Fibroblast of pulmonary artery (primary cell): ENCODE measurements at regions not wholly inside any gene's neighbourhood (a gene's known extent, or its start where the extent isn't known, plus 50 kb on each side); places are given as distances from the start of the nearest gene placed in this dataset.

Experiments used
- DNase-seq: peaks from one replicate; pipeline ENCODE4 v3.0.0-alpha.2; 2010; ENCODE audit warnings: low read depth
- H3K4me3 ChIP-seq: replicated peaks from 2 replicates; pipeline ENCODE4 v1.5.1; 2011; ENCODE audit warnings: low read depth, mild to moderate bottlenecking, control low read depth, low read length, moderate library complexity
- CTCF ChIP-seq: IDR thresholded peaks from 2 replicates; pipeline ENCODE4 v1.5.1; 2011; ENCODE audit warnings: mild to moderate bottlenecking, control low read depth, low read length, inconsistent platforms; ENCODE audit errors: missing control alignments

- no peak overlapping the region for H3K4me3 ChIP-seq
- no peak for DNase-seq
- TF ChIP-seq CTCF: no peak
Measured at GRCh38 chrX:155694649-155695048, 81.9 kb upstream of the TMLHE start.

- no peak for TF ChIP-seq CTCF
- DNase-seq: no peak
- H3K4me3 ChIP-seq: no peak overlapping the region
Measured at GRCh38 chrX:155682834-155683233, 70.1 kb upstream of the TMLHE start.

- no peak for TF ChIP-seq CTCF
- DNase-seq: no peak
- H3K4me3 ChIP-seq: no peak overlapping the region
Measured at GRCh38 chrX:155679715-155680114, 67.0 kb upstream of the TMLHE start.

- no peak for DNase-seq
- TF ChIP-seq CTCF: no peak
Measured at GRCh38 chrX:155673338-155673737, 60.6 kb upstream of the TMLHE start.

GRCh38 chrX:155666741-155667140 is 54.0 kb upstream of the TMLHE start:
- no peak for TF ChIP-seq CTCF
- H3K4me3 ChIP-seq: no peak overlapping the region
- no peak for DNase-seq

More at GRCh38 chrX:155673338-155673737, 60.6 kb upstream of the TMLHE start:
- H3K4me3 ChIP-seq: no peak overlapping the region
